ENCODE measurements at regions not wholly inside any gene's neighbourhood (a gene's known extent, or its start where the extent isn't known, plus 50 kb on each side); places are given as distances from the start of the nearest gene placed in this dataset.
"Not testable (repeated sequence)": the region's sequence is repeated elsewhere in the genome, so short reads cannot be mapped to it uniquely, and the experiment has no call there.

GRCh38 chr7:3138206-3138605 lies 94.5 kb upstream of the CARD11 start:
- no peak for DNase-seq

DNA sequence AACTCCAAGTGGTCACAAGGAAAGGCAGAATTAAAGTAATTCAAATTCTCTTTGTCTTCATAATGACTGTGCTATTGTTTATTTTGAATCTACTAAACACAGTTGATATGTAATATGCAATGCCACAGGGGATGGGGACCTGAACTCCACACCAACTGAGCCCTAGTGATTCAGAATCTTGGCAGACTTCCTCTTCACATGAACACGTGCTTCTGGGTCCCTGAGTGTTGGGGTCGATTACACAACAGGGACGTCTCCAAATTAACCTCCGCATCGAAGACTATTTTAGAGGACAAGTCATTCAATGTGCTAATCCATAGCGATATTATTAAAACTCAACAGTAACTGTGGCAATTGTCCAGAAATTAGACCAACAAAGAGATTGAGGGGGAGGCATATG lies 95.3 kb upstream of the CARD11 start:
- no peak for DNase-seq

GRCh38 chr7:3140834-3141233 lies 97.2 kb upstream of the CARD11 start:
- no peak for DNase-seq

- no peak for DNase-seq
Observed at GRCh38 chr7:3141326-3141725, 97.7 kb upstream of the CARD11 start.

- DNase-seq, result no peak
Observed at GRCh38 chr7:3143869-3144775, 100.5 kb upstream of the CARD11 start.

GRCh38 chr7:3144776-3145125 lies 101.1 kb upstream of the CARD11 start:
- DNase-seq, result not testable (repeated sequence)

GRCh38 chr7:3146571-3147226 lies 103.0 kb upstream of the CARD11 start:
- no peak for DNase-seq

GRCh38 chr7:3148471-3148870 lies 104.8 kb upstream of the CARD11 start:
- DNase-seq, result not testable (repeated sequence)

- no peak for DNase-seq
Observed at GRCh38 chr7:3149231-3149995, 105.7 kb upstream of the CARD11 start.

DNA sequence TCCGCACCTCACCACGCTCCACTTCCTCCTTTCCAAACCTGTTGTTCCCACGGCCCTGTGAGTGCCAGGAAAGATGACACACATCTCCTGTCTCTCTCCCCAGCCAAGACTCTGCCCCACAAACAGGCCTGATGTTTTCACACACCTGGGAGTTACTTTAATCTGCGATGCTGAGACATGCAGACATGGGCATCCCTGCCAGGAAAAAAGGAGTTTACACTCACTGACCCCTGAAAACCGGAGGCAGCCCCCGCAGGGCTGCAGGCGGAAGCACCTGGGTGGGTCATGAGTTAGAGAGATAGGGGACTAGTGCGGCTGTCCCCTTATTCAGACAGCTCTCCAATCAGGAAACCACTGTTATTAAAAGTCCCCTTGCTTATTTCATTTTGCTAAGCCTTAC lies 106.4 kb upstream of the CARD11 start:
- no peak for DNase-seq

GRCh38 chr7:3151784-3152183 lies 108.1 kb upstream of the CARD11 start:
- DNase-seq, result no peak

DNA sequence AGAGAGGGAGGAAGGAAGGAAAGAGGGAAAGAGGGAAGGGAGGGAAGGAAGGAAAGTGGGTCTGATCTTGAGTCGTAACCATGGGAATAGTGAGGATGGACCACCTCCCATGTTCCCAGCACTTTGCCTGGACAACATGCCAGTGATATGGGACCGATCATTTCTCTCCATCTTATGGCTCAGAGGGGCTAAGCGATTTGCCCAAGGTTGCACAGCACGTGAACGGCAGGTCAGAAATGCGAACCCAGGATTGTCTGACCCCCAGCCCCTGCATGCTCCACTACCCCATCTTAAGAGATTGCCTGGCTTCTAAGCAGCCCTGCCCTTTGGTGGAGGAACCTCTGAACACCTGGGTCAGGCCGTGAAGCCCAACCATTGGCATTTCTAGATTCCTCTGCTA lies 109.0 kb upstream of the CARD11 start:
- no peak for DNase-seq

DNA sequence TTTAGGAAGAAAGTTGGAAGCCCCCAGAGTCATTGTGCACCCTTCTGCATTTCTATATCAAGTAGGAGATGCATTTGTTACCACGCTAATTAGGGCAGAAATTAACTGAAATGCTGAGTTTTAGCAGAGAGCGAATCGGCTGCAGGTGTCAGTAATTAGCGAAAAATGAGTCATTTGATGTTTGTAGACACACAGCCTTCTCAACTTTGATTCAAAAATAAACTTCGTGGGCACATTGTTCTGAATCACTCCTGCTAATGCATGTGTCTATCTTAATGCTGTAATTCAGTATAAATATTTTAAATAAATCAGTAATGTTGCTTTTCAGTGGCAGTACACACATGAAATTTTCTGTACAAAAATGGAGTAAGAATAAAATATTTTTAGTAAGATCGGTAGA lies 109.5 kb upstream of the CARD11 start:
- no peak for DNase-seq

DNA sequence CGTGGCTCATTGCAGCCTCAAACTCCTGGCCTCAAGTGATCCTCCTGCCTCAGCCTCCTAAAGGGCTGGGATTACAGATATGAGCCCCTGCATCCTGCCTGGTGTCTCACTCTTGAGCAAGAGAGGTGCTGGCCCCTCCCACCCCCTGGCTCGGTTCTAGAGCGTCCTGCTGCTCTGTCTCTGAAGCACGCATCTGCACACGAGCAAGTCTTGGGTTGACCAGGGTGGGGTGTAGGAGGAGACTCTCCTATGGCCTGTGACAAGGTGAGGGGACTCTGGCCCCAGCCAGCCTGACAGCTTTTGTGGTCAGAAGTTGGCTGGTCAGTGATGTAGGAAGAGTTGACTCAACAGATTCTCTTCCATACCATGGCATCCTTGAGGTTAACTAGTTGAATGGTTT lies 110.7 kb upstream of the CARD11 start:
- DNase-seq, result no peak

- peak; percentile 56 to 76 for DNase-seq
Observed at GRCh38 chr7:3154881-3155494, 111.3 kb upstream of the CARD11 start.

GRCh38 chr7:3156508-3156907 lies 112.8 kb upstream of the CARD11 start:
- no peak for DNase-seq

DNA sequence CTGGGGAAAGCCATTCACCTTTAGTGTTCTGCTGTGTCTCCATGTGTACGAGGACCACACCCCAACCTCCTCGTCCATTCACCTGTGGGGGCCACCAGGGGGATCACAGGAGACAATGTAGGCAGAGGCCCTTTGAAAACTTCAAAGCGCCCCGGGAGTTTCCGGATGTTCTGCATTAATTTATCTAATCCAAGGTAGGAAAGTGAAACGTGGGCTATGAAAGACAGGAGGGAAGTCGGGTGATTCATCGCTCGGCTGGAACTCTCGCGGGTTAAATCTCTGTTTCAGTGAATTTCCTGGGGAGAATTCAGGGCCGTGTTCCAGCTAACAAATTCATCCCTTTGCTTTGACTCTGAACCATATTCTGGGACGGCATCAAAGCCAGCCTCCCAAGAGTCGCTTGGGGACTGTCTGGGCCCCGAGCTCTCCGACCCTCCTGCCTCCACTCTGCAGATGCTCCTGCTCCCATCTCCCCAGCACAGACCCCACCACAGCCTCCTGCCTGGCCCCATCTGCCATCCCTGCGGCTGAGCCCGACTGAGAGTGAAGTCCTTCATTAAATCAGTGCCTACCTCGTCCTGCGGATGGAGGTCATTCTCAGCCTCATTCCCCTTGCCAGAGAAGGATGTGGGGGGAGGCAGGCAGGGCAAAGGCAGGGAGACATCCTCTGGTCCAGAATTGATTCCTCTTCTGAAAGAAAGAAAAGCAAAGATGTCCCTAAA lies 114.1 kb upstream of the CARD11 start:
- no peak for DNase-seq

- no peak for DNase-seq
Observed at GRCh38 chr7:3158341-3158760, 114.7 kb upstream of the CARD11 start.

DNA sequence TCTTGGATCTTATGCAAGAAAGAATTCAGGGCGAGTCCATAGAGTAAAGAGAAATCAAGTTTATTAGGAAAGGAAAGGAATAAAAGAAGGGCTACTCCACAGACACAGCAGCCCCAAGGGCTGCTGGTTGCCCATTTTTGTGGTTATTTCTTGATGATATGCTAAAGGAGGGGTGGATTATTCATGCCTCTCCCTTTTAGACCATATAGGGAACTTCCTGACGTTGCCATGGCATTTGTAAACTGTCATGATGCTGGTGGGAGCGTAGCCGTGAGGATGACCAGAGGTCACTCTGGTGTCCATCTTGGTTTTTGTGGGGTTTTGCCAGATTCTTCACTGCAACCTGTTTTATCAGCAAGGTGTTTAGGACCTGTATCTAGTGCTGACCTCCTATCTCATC lies 115.4 kb upstream of the CARD11 start:
- no peak for DNase-seq

GRCh38 chr7:3159445-3159844 lies 115.8 kb upstream of the CARD11 start:
- DNase-seq, result no peak

DNA sequence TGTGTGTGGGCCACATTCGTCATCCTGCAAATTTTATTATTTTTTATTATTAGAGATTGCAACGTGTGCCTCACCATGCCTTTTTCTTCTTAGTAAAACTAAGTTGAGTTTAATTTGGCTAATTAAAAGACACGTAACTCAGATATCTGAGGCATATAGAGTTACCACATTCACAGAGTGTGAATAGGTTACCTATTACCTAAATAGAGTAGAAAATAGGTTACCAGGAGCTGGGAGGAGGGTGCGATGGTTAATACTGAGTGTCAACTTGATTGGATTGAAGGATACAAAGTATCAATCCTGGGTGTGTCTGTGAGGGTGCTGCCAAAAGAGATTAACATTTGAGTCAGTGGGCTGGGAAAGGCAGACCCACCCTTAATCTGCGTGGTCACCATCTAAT lies 116.3 kb upstream of the CARD11 start:
- DNase-seq, result not testable (repeated sequence)

GRCh38 chr7:3162289-3162688 lies 118.6 kb upstream of the CARD11 start:
- DNase-seq, result no peak

DNA sequence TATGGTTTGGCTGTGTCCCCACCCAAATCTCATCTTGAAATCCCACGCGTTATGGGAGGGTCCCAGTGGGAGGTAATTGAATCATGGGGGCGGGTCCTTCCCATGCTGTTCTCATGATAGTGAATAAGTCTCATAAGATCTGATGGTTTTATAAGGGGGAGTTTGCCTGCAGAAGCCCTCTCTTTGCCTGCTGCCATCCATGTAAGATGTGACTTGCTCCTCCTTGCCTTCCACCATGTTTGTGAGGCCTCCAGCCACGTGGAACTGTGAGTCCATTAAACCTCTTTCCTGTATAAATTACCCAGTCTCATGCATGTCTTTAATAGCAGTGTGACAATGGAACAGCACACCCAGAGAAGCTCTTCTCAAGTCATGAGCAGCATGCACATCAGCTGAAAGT lies 119.1 kb upstream of the CARD11 start:
- not testable (repeated sequence) for DNase-seq

Measured in CD4-positive, alpha-beta T cell treated with Interleukin-1 beta for 1 hour (primary cell).